SK-N-SH treated with all-trans-retinoic acid at 6 μM for 48 hours (cell line): ENCODE measurements at regions not wholly inside any gene's neighbourhood (a gene's known extent, or its start where the extent isn't known, plus 50 kb on each side); places are given as distances from the start of the nearest gene placed in this dataset.

Source experiments
- ATAC-seq: fragments of 200-7000 bp; cut with Tn5 transposase; 3 replicates; pipeline ENCODE4 v1.9.1; 2020; ENCODE audit warnings: mild to moderate bottlenecking, moderate library complexity
- ARNTL ChIP-seq: fragments of 450-650 bp; formaldehyde crosslinking; IDR thresholded peaks from 2 replicates; pipeline ENCODE4 v1.5.0; 2020; ENCODE audit warnings: low read depth, mild to moderate bottlenecking, moderate library complexity, borderline replicate concordance
- BACH2 ChIP-seq: fragments of 250-450 bp; sonication (Bioruptor Pico); IDR thresholded peaks from 2 replicates; pipeline ENCODE4 v1.9.0; 2021; ENCODE audit warnings: mild to moderate bottlenecking, borderline replicate concordance
- GLIS3 ChIP-seq: fragments of 250-450 bp; sonication (Bioruptor Pico); IDR thresholded peaks from 2 replicates; pipeline ENCODE4 v1.5.0; 2020; ENCODE audit warnings: mild to moderate bottlenecking, moderate library complexity
- ISL1 ChIP-seq: fragments of 250-450 bp; sonication (Bioruptor Pico); IDR thresholded peaks from 2 replicates; pipeline ENCODE4 v2.1.2; 2022; ENCODE audit warnings: mild to moderate bottlenecking, moderate library complexity
- PPARA ChIP-seq: fragments of 250-450 bp; sonication (Bioruptor Pico); IDR thresholded peaks from 2 replicates; pipeline ENCODE4 v1.5.0; 2020; ENCODE audit warnings: mild to moderate bottlenecking, borderline replicate concordance
- RARB ChIP-seq: fragments of 250-450 bp; sonication (Bioruptor Pico); IDR thresholded peaks from 2 replicates; pipeline ENCODE4 v1.8.0; 2021; ENCODE audit warnings: mild to moderate bottlenecking, moderate library complexity
- SNAI2 ChIP-seq: fragments of 250-450 bp; sonication (Bioruptor Pico); IDR thresholded peaks from 2 replicates; pipeline ENCODE4 v1.5.0; 2020; ENCODE audit warnings: mild to moderate bottlenecking, moderate library complexity
- TCF4 ChIP-seq: fragments of 250-450 bp; sonication (Bioruptor Pico); IDR thresholded peaks from 2 replicates; pipeline ENCODE4 v1.8.0; 2021; ENCODE audit warnings: mild to moderate bottlenecking, moderate library complexity, borderline replicate concordance
- TOX ChIP-seq: fragments of 250-450 bp; sonication (Bioruptor Pico); IDR thresholded peaks from 2 replicates; pipeline ENCODE4 v1.8.0; 2021; ENCODE audit warnings: mild to moderate bottlenecking, moderate library complexity, borderline replicate concordance
- TSHZ2 ChIP-seq: fragments of 250-450 bp; sonication (Bioruptor Pico); IDR thresholded peaks from 2 replicates; pipeline ENCODE4 v1.5.0; 2020; ENCODE audit warnings: mild to moderate bottlenecking, moderate library complexity
- ZC3H10 ChIP-seq: fragments of 250-450 bp; sonication (Bioruptor Pico); IDR thresholded peaks from 2 replicates; pipeline ENCODE4 v1.5.1; 2021; ENCODE audit warnings: mild to moderate bottlenecking, moderate library complexity
- ZFP3 ChIP-seq: fragments of 250-450 bp; sonication (Bioruptor Pico); IDR thresholded peaks from 2 replicates; pipeline ENCODE4 v1.5.0; 2020; ENCODE audit warnings: mild to moderate bottlenecking, moderate library complexity
- ZFP30 ChIP-seq: fragments of 450-650 bp; formaldehyde crosslinking; IDR thresholded peaks from 2 replicates; pipeline ENCODE4 v1.5.0; 2022; ENCODE audit warnings: mild to moderate bottlenecking, moderate library complexity
- ZNF565 ChIP-seq: fragments of 450-650 bp; formaldehyde crosslinking; conservative IDR thresholded peaks from 2 replicates; pipeline ENCODE4 v1.5.0; 2020; ENCODE audit warnings: low read depth, mild to moderate bottlenecking, moderate library complexity
- ZNF70 ChIP-seq: fragments of 450-650 bp; formaldehyde crosslinking; IDR thresholded peaks from 2 replicates; pipeline ENCODE4 v1.5.0; 2020; ENCODE audit warnings: mild to moderate bottlenecking, moderate library complexity
- ZNF8 ChIP-seq: fragments of 450-650 bp; formaldehyde crosslinking; IDR thresholded peaks from 2 replicates; pipeline ENCODE4 v1.5.0; 2020; ENCODE audit warnings: mild to moderate bottlenecking, moderate library complexity
- TF ChIP-seq, protein P1 (sequence below): fragments of 250-450 bp; sonication (Bioruptor Pico); IDR thresholded peaks from 2 replicates; pipeline ENCODE4 v1.5.1; 2021; ENCODE audit warnings: mild to moderate bottlenecking, moderate library complexity
- TF ChIP-seq, protein P2 (sequence below): fragments of 250-450 bp; sonication (Bioruptor Pico); IDR thresholded peaks from 2 replicates; pipeline ENCODE4 v1.5.1; 2020; ENCODE audit warnings: low read depth, mild to moderate bottlenecking, moderate library complexity
- TF ChIP-seq, protein P3 (sequence below): fragments of 250-450 bp; sonication (Bioruptor Pico); IDR thresholded peaks from 2 replicates; pipeline ENCODE4 v1.8.0; 2020; ENCODE audit warnings: mild to moderate bottlenecking, moderate library complexity, borderline replicate concordance

- TF ChIP-seq ISL1 (CRISPR knock-in tag) (no peak), ZFP30 (CRISPR knock-in tag) (no peak), PPARA (CRISPR knock-in tag) (no peak), TCF4 (CRISPR knock-in tag) (no peak), ZNF8 (CRISPR knock-in tag) (no peak), ZNF70 (CRISPR knock-in tag) (no peak), ZFP3 (CRISPR knock-in tag) (no peak), GLIS3 (CRISPR knock-in tag) (no peak), ZNF565 (CRISPR knock-in tag) (no peak), ZC3H10 (no peak)
- TF ChIP-seq, protein P1, sequence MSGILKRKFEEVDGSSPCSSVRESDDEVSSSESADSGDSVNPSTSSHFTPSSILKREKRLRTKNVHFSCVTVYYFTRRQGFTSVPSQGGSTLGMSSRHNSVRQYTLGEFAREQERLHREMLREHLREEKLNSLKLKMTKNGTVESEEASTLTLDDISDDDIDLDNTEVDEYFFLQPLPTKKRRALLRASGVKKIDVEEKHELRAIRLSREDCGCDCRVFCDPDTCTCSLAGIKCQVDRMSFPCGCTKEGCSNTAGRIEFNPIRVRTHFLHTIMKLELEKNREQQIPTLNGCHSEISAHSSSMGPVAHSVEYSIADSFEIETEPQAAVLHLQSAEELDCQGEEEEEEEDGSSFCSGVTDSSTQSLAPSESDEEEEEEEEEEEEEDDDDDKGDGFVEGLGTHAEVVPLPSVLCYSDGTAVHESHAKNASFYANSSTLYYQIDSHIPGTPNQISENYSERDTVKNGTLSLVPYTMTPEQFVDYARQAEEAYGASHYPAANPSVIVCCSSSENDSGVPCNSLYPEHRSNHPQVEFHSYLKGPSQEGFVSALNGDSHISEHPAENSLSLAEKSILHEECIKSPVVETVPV (CRISPR knock-in tag), result no peak
- TF ChIP-seq, protein P2, sequence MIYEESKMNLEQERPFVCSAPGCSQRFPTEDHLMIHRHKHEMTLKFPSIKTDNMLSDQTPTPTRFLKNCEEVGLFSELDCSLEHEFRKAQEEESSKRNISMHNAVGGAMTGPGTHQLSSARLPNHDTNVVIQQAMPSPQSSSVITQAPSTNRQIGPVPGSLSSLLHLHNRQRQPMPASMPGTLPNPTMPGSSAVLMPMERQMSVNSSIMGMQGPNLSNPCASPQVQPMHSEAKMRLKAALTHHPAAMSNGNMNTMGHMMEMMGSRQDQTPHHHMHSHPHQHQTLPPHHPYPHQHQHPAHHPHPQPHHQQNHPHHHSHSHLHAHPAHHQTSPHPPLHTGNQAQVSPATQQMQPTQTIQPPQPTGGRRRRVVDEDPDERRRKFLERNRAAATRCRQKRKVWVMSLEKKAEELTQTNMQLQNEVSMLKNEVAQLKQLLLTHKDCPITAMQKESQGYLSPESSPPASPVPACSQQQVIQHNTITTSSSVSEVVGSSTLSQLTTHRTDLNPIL (CRISPR knock-in tag), result no peak
- TF ChIP-seq, protein P3, sequence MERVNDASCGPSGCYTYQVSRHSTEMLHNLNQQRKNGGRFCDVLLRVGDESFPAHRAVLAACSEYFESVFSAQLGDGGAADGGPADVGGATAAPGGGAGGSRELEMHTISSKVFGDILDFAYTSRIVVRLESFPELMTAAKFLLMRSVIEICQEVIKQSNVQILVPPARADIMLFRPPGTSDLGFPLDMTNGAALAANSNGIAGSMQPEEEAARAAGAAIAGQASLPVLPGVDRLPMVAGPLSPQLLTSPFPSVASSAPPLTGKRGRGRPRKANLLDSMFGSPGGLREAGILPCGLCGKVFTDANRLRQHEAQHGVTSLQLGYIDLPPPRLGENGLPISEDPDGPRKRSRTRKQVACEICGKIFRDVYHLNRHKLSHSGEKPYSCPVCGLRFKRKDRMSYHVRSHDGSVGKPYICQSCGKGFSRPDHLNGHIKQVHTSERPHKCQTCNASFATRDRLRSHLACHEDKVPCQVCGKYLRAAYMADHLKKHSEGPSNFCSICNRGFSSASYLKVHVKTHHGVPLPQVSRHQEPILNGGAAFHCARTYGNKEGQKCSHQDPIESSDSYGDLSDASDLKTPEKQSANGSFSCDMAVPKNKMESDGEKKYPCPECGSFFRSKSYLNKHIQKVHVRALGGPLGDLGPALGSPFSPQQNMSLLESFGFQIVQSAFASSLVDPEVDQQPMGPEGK (CRISPR knock-in tag), result no peak
- ATAC-seq, result no peak
These were observed 256.6 kb upstream of the KCNJ16 start for GRCh38 chr17:69818467-69818866.

- no peak for TF ChIP-seq ZNF565 (CRISPR knock-in tag)
- no peak for TF ChIP-seq BACH2 (CRISPR knock-in tag)
- TF ChIP-seq PPARA (CRISPR knock-in tag), result no peak
- TF ChIP-seq SNAI2 (CRISPR knock-in tag), result no peak
- no peak for TF ChIP-seq RARB (CRISPR knock-in tag)
- no peak for ATAC-seq
These were observed 255.5 kb upstream of the KCNJ16 start for GRCh38 chr17:69819316-69820087.

GRCh38 chr17:69820876-69821473, 254.1 kb upstream of the KCNJ16 start:
- no peak for ATAC-seq
- TF ChIP-seq TCF4 (CRISPR knock-in tag) (no peak), TSHZ2 (CRISPR knock-in tag) (no peak), TOX (CRISPR knock-in tag) (no peak)
- TF ChIP-seq, all 23 proteins: peak for 0

- no peak for TF ChIP-seq GLIS3 (CRISPR knock-in tag)
- no peak for TF ChIP-seq SNAI2 (CRISPR knock-in tag)
- TF ChIP-seq, protein P3 (CRISPR knock-in tag), result no peak
- TF ChIP-seq ZNF565 (CRISPR knock-in tag), result no peak
- TF ChIP-seq ZNF8 (CRISPR knock-in tag), result no peak
- no peak for TF ChIP-seq ZFP30 (CRISPR knock-in tag)
- TF ChIP-seq ARNTL (CRISPR knock-in tag), result no peak
- TF ChIP-seq ZFP3 (CRISPR knock-in tag), result no peak
- ATAC-seq, result no peak
These were observed 252.6 kb upstream of the KCNJ16 start for GRCh38 chr17:69822314-69822875.
